ENCODE measurements at regions not wholly inside any gene's neighbourhood (a gene's known extent, or its start where the extent isn't known, plus 50 kb on each side); places are given as distances from the start of the nearest gene placed in this dataset.

GRCh38 chr4:159541143-159541542 is 438.3 kb downstream of the RAPGEF2 start:
- peaks cover 14% of the 10 kb centered on the region for H3K4me1 Mint-ChIP-seq
- H3K9me3 Mint-ChIP-seq = peaks cover 4% of the 10 kb centered on the region
- H3K4me3 Mint-ChIP-seq = no peak overlapping the region
- DNase-seq (ENCODE audit: low read depth, low spot score) = no peak
- H3K36me3 Mint-ChIP-seq (ENCODE audit: low read depth) = peaks cover under 1% of the 10 kb centered on the region
- H3K27me3 Mint-ChIP-seq (ENCODE audit: low read depth) = no peaks in the 10 kb centered on the region
- no peak for TF ChIP-seq CTCF (conservative IDR thresholded peaks at IDR 0.05)
- no peak overlapping the region for H3K27ac Mint-ChIP-seq (ENCODE audit: unreplicated experiment)

GRCh38 chr4:159542296-159542695 is 439.4 kb downstream of the RAPGEF2 start:
- Mint-ChIP-seq H3K27ac (ENCODE audit: unreplicated experiment) (no peak overlapping the region), H3K4me3 (no peak overlapping the region), H3K9me3 (no peaks in the 10 kb centered on the region), H3K4me1 (peaks cover 14% of the 10 kb centered on the region), H3K27me3 (ENCODE audit: low read depth) (no peaks in the 10 kb centered on the region), H3K36me3 (ENCODE audit: low read depth) (no peaks in the 10 kb centered on the region)
- TF ChIP-seq CTCF (conservative IDR thresholded peaks at IDR 0.05) = no peak
- no peak for DNase-seq (ENCODE audit: low read depth, low spot score)

- DNase-seq (ENCODE audit: low read depth, low spot score) = no peak
- Mint-ChIP-seq H3K4me3 (no peak overlapping the region), H3K27ac (ENCODE audit: unreplicated experiment) (no peak overlapping the region), H3K27me3 (ENCODE audit: low read depth) (no peaks in the 10 kb centered on the region), H3K36me3 (ENCODE audit: low read depth) (no peaks in the 10 kb centered on the region), H3K9me3 (no peaks in the 10 kb centered on the region), H3K4me1 (peaks cover 14% of the 10 kb centered on the region)
- TF ChIP-seq CTCF (conservative IDR thresholded peaks at IDR 0.05) = no peak
These were observed 441.0 kb downstream of the RAPGEF2 start for GRCh38 chr4:159543831-159544230.

GRCh38 chr4:159545556-159545955 is 442.7 kb downstream of the RAPGEF2 start:
- TF ChIP-seq CTCF (conservative IDR thresholded peaks at IDR 0.05) = no peak
- H3K27ac Mint-ChIP-seq (ENCODE audit: unreplicated experiment) = no peak overlapping the region
- no peaks in the 10 kb centered on the region for H3K36me3 Mint-ChIP-seq (ENCODE audit: low read depth)
- no peaks in the 10 kb centered on the region for H3K9me3 Mint-ChIP-seq
- DNase-seq (ENCODE audit: low read depth, low spot score) = no peak
- peaks cover 7% of the 10 kb centered on the region for H3K4me1 Mint-ChIP-seq
- no peak overlapping the region for H3K4me3 Mint-ChIP-seq
- no peaks in the 10 kb centered on the region for H3K27me3 Mint-ChIP-seq (ENCODE audit: low read depth)

- H3K27me3 Mint-ChIP-seq (ENCODE audit: low read depth) = no peaks in the 10 kb centered on the region
- H3K36me3 Mint-ChIP-seq (ENCODE audit: low read depth) = no peaks in the 10 kb centered on the region
- H3K4me3 Mint-ChIP-seq = no peak overlapping the region
- no peak for TF ChIP-seq CTCF (conservative IDR thresholded peaks at IDR 0.05)
- no peak overlapping the region for H3K27ac Mint-ChIP-seq (ENCODE audit: unreplicated experiment)
- H3K4me1 Mint-ChIP-seq = no peaks in the 10 kb centered on the region
- DNase-seq (ENCODE audit: low read depth, low spot score) = no peak
- H3K9me3 Mint-ChIP-seq = no peaks in the 10 kb centered on the region
These were observed 444.9 kb downstream of the RAPGEF2 start for GRCh38 chr4:159547645-159548308.

Data from neural crest cell (in vitro differentiated cells).